HL-60 (cell line): ENCODE measurements at regions not wholly inside any gene's neighbourhood (a gene's known extent, or its start where the extent isn't known, plus 50 kb on each side); places are given as distances from the start of the nearest gene placed in this dataset.

Experiments used
- GABPA ChIP-seq: IDR thresholded peaks from 2 replicates; pipeline ENCODE4 v1.6.1; 2012; ENCODE audit warnings: low read depth
- POLR2AphosphoS5 ChIP-seq: IDR thresholded peaks from 2 replicates; pipeline ENCODE4 v1.6.1; 2012; ENCODE audit warnings: low read depth
- SPI1 ChIP-seq: IDR thresholded peaks from 2 replicates; pipeline ENCODE4 v1.6.1; 2012; ENCODE audit warnings: low read depth, mild to moderate bottlenecking, borderline replicate concordance
- TF ChIP-seq, protein P1 (sequence below): IDR thresholded peaks from one replicate; pipeline ENCODE4 v1.5.1; 2011; ENCODE audit warnings: low read length, control low read depth, inconsistent platforms; ENCODE audit not compliant: insufficient read depth
- TF ChIP-seq, protein P2 (sequence below): IDR thresholded peaks from 2 replicates; pipeline ENCODE4 v1.6.1; 2012; ENCODE audit warnings: low read depth; ENCODE audit not compliant: insufficient replicate concordance

DNA sequence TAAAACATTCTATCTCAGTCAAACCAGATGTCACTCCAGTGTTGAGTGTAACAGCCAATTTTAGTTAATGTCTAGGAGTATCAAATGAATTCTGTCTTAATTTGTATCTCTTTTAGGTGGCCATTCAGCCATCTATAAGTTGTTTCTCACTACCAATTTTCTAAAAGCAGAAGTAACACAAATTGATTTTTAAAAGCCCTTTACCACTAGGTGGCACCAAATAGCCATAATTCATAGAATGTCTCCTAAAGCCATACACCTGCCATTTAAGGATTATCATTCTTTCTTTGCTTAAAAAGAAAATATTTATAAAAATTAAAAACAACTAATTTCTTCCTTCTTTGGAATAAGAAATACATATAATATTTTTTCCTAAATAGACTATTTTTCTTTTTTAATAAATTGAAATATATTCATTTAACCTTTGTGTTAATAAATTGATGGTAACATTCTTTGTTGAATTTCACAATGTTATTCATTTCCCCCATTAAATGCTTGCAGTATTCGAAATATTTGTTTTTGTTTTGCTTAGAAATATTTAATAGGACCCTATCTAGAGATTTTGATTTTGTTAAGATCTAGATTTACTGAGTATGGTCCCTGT, 107.8 kb upstream of the PPP1R3A start:
- TF ChIP-seq, protein P1, sequence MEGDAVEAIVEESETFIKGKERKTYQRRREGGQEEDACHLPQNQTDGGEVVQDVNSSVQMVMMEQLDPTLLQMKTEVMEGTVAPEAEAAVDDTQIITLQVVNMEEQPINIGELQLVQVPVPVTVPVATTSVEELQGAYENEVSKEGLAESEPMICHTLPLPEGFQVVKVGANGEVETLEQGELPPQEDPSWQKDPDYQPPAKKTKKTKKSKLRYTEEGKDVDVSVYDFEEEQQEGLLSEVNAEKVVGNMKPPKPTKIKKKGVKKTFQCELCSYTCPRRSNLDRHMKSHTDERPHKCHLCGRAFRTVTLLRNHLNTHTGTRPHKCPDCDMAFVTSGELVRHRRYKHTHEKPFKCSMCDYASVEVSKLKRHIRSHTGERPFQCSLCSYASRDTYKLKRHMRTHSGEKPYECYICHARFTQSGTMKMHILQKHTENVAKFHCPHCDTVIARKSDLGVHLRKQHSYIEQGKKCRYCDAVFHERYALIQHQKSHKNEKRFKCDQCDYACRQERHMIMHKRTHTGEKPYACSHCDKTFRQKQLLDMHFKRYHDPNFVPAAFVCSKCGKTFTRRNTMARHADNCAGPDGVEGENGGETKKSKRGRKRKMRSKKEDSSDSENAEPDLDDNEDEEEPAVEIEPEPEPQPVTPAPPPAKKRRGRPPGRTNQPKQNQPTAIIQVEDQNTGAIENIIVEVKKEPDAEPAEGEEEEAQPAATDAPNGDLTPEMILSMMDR = peak; percentile 9
- TF ChIP-seq SPI1 (no peak), POLR2AphosphoS5 (no peak), GABPA (no peak)
- TF ChIP-seq, protein P2, sequence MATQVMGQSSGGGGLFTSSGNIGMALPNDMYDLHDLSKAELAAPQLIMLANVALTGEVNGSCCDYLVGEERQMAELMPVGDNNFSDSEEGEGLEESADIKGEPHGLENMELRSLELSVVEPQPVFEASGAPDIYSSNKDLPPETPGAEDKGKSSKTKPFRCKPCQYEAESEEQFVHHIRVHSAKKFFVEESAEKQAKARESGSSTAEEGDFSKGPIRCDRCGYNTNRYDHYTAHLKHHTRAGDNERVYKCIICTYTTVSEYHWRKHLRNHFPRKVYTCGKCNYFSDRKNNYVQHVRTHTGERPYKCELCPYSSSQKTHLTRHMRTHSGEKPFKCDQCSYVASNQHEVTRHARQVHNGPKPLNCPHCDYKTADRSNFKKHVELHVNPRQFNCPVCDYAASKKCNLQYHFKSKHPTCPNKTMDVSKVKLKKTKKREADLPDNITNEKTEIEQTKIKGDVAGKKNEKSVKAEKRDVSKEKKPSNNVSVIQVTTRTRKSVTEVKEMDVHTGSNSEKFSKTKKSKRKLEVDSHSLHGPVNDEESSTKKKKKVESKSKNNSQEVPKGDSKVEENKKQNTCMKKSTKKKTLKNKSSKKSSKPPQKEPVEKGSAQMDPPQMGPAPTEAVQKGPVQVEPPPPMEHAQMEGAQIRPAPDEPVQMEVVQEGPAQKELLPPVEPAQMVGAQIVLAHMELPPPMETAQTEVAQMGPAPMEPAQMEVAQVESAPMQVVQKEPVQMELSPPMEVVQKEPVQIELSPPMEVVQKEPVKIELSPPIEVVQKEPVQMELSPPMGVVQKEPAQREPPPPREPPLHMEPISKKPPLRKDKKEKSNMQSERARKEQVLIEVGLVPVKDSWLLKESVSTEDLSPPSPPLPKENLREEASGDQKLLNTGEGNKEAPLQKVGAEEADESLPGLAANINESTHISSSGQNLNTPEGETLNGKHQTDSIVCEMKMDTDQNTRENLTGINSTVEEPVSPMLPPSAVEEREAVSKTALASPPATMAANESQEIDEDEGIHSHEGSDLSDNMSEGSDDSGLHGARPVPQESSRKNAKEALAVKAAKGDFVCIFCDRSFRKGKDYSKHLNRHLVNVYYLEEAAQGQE = no peak
